GM20000 (cell line): ENCODE measurements at regions not wholly inside any gene's neighbourhood (a gene's known extent, or its start where the extent isn't known, plus 50 kb on each side); places are given as distances from the start of the nearest gene placed in this dataset.

Experiments used
- DNase-seq: peaks from one replicate; pipeline ENCODE4 v3.0.0; 2012; ENCODE audit warnings: low spot score
- TF ChIP-seq, protein P1 (sequence below): IDR thresholded peaks from 2 replicates; pipeline ENCODE4 v1.5.1; 2012; ENCODE audit warnings: mild to moderate bottlenecking, control low read depth; ENCODE audit errors: extremely low read depth, missing control alignments

DNA sequence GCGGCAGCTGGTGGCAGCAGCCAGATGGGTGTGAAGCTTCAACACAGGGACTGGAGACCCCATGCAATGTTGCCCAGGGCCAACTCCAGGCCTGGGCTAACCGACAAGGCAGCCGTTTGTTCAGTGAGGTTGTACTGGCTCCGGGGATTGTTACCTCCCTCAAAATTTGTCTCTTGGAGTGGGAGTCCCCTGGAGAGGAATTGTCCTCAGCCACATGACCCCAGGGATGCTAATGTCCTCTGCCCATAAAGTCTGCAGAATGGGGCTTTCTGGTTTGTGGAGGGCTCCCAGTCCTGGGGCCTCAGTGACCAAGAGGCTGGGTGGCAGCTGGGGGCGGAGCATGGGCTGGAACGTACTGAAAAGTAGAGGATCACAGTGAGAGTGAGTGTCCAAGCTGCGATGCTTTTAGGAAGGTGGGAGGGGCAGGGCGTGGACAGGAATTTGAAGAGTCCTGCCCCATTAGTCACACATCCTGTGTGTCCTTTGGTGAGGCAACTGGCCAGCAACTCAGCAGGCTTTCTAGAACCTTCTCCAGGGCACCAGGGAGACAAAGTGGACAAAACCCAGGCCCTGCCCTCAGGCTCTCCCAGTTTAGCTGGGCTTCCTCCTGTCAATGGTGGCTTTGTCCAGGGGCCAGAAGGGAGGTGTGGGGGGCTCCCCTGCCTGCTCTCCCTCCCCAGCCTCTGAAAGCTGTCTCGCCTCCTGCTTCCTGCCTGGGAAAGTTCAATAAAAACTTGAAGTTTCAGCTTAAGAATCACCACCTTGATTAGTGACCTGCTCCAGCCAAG is 114.0 kb downstream of the NSG2 start:
- no peak for DNase-seq
- TF ChIP-seq, protein P1, sequence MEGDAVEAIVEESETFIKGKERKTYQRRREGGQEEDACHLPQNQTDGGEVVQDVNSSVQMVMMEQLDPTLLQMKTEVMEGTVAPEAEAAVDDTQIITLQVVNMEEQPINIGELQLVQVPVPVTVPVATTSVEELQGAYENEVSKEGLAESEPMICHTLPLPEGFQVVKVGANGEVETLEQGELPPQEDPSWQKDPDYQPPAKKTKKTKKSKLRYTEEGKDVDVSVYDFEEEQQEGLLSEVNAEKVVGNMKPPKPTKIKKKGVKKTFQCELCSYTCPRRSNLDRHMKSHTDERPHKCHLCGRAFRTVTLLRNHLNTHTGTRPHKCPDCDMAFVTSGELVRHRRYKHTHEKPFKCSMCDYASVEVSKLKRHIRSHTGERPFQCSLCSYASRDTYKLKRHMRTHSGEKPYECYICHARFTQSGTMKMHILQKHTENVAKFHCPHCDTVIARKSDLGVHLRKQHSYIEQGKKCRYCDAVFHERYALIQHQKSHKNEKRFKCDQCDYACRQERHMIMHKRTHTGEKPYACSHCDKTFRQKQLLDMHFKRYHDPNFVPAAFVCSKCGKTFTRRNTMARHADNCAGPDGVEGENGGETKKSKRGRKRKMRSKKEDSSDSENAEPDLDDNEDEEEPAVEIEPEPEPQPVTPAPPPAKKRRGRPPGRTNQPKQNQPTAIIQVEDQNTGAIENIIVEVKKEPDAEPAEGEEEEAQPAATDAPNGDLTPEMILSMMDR: no peak

DNA sequence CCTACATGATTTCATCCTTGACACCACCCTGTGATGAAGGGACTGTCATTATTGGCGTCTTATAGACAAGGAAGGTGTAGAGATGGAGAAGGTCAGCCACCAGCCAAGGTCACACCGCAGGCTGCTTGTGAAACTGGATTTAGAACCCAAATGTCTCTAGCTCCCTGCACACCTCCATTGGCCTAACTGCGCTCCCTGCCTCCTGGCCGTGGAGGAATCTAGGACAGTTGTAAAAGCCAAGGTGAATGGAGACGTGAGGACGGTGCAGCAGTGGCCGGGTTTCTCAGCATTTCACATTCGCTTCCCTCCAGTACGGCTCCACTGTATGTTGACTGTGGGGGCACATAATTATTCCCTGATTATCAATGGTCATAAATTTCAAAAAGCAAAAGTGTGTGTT is 119.9 kb downstream of the NSG2 start:
- no peak for DNase-seq
- TF ChIP-seq, protein P1: no peak

DNA sequence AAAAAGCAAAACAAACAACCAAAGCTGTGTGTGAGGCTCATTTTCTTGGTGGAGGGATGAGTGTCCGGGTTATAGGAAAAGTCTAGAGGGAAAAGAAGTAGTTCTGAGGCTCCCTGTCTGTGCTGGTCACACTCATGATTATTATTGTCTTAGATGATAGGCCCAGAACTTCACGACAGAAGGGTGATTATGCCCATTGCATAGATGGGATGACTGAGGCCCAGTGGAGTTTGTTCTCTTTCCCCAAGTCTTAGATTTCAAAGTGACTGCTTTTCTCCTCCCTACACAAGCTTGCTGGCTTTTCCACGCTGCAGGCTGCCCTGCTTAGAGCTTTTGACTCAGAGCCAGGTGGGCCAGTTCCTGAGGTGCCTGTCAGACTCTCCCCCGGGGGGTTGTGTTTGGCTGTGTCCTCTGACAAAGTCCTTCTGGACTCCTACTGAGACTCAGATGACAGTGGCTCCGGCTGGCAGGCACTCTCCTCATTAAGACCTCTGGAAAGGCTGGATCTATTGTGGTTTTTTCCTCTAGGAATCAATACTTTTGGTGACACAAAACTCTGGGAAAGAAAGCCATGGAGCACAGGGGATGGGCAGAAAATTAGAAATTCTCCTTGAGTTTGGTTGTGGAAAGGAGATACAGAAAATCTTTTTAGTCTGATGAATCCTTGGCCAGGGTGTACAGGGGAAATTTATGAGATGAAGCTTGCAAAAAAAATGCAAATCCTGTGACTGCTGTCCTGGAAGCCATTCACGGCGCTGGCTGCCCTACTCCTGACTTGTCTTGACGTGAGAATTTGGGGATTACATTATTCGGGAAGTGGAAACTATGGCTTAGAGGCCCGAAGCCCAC is 120.9 kb downstream of the NSG2 start:
- no peak for DNase-seq

DNA sequence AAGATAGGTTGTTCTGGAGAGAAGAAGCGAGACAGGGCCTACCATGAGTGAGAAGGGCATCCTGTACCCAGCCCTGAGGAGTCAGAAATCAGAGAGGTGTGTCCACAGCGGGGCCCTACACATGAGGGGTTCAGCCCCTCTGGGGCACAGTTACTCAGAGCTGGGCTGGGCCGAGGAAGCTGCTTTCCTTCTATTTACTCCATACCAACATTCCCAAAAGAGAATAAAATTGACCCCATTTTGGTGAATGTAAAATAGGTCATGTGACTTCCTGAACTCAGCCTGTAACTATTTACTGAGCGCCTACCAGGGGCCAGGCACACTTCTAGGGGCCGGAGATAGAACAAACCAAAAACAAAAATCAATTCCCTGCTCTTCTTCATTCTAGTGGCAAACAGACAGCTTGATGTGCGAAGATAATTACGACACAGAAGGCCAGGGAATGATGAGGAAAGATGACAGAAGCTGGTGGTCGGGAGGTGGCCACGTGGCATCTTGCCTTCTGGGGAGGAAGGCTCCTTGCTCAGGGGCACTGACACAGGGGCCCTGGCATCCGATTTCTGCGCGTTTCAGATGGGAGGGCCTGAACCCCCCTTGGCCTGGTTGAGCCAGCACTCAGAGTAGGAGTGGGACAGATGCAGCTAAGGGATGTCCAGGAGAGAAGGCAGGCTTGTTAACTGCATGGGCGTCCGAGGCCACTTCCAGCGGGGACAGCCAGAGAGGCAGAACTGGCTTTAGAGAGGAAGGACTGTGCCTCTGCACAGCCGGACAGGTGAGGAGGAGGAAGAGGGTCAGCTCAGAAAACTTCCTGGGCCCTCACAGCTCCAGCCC is 121.8 kb downstream of the NSG2 start:
- TF ChIP-seq, protein P1: no peak
- DNase-seq: no peak

More for the DNA sequence above, 120.9 kb downstream of the NSG2 start:
- TF ChIP-seq, protein P1: no peak

DNA sequence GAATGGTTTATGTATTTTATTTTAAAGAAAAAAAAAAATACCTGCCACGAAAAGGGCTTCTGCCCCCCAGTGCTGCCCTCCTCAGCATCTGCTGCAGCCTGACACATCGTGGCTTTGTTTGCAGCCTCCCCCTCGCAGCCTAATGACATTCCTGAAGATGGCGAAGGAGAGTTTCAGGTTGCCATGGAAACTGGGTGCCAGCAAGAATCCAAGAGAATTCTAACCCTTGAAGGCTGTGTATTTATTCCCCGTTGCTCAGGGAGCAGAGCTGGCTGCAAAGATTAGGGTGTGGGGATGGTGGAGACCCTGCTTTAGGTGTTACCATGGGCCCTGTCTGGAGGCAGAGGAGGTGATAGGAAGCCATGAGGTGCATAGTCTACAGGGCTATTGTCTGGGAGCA is 126.6 kb downstream of the NSG2 start:
- DNase-seq: no peak
- TF ChIP-seq, protein P1: no peak

DNA sequence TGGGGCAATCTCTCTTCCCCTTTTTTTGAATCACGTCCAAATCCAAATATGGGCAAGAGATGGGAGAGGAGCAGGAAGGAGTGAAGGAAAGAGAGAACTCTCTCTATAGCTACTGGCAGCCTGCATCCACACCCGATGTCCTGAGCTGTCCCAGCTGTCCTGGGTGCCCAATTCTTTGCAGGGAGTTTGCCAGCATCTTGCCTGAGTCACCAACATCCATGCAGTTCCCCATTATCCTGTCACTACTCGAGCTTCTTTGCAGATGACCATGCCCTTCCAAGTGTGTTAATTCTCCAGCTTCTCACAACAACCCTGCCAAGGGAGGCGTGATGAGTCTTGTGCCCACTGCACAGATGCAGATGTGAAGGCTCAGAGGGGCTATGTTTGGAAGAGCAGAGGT is 127.1 kb downstream of the NSG2 start:
- no peak for DNase-seq
- TF ChIP-seq, protein P1: no peak
